ENCODE measurements at regions not wholly inside any gene's neighbourhood (a gene's known extent, or its start where the extent isn't known, plus 50 kb on each side); places are given as distances from the start of the nearest gene placed in this dataset.

- TF ChIP-seq CTCF (IDR thresholded peaks at IDR 0.05) (no peak), POLR2A (IDR thresholded peaks at IDR 0.05) (no peak)
Observed at GRCh38 chr15:97903560-97903959, 56.9 kb upstream of the ARRDC4 start.

Data from ovary (tissue), 3 donors.